ENCODE measurements at regions not wholly inside any gene's neighbourhood (a gene's known extent, or its start where the extent isn't known, plus 50 kb on each side); places are given as distances from the start of the nearest gene placed in this dataset.
"Not testable (repeated sequence)": the region's sequence is repeated elsewhere in the genome, so short reads cannot be mapped to it uniquely, and the experiment has no call there.

GRCh38 chr15:31179693-31180092 lies 78.2 kb upstream of the TRPM1 start:
- DNase-seq: no peak

GRCh38 chr15:31193291-31193690 lies 91.8 kb upstream of the TRPM1 start:
- no peak for DNase-seq

DNA sequence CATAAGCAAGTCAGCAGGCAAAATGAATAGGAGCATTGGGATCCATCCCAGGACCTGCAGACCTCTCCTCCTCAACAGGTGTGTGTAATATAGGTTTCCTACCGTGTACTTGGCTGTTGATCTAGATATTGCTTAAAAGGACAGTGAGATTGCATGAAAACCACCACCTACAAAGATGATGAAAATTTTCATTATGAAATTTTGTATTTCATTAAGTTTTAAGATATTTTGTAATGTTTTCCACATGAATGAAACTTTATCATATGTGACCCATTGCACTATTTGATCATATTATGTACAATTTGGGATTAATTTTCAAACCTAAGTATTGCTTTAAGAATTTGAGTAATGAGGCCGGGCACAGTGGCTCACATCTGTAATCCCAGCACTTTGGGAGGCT lies 94.3 kb upstream of the TRPM1 start:
- DNase-seq: no peak

DNA sequence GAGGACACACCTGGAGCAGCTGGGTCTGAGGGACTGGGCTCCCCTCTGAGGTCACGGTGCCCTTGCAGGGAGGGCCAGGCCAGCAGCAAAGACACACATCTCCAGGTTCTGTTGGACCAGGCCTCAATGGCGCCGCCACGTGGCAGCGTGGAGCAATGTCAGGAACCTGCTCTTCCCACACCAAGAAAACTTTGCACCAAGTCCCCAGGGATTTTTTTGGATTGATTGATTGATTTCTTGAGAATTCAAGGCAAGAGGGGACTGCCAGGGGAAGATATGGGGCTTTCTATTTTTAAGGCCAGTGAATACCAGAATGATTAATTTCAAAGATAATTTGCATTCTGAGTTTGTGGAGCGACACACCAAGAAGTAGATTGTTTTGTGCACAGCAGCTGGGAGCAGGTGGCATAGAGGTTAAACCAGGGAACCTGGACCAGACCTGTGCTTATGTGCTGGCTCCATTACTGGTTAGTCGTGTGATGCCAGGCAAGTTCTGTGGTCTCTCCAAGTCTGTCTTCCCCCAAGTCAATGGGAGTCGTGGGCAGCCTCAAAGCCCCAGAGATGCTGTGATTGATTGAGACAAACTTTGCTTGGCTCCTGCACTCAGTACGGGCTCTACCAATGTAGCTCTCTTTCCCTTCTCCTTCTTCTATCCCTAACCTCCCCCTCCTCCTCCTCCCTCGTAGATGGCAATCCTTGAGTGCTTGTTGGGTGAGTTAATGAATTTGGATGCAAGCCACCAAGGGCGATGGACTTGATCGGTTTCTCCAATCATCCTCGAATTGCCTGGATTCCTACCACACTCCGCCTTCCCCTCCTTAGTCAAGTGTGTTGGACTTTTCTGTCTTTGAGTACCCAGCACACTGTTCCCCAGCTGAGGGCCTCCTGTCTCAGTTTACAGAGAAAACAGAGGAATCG lies 96.2 kb upstream of the TRPM1 start:
- DNase-seq: peak; percentile 70

GRCh38 chr15:31200735-31201151 lies 99.2 kb upstream of the TRPM1 start:
- DNase-seq: peak; percentile 86

GRCh38 chr15:31202953-31203352 lies 101.4 kb upstream of the TRPM1 start:
- peak; percentile 63 for DNase-seq

DNA sequence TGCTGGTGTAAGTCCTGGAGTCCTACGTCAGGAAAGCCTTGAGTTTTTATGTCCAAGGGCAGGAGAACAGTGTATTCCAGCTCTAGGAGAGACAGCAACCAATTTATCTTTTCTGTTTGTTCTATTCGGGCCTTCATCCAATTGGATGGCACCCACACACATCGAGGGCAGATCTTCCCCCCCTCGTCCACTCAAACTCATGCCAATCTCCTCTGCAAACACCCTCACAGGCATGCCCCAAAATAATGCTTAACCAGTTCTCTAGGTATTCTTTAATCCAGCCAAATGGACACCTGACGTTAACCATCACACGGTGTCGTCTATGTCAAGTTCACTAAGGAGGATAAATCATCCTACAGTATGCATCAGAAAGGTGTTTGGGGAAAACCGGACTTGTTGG lies 102.5 kb upstream of the TRPM1 start:
- DNase-seq: no peak

DNA sequence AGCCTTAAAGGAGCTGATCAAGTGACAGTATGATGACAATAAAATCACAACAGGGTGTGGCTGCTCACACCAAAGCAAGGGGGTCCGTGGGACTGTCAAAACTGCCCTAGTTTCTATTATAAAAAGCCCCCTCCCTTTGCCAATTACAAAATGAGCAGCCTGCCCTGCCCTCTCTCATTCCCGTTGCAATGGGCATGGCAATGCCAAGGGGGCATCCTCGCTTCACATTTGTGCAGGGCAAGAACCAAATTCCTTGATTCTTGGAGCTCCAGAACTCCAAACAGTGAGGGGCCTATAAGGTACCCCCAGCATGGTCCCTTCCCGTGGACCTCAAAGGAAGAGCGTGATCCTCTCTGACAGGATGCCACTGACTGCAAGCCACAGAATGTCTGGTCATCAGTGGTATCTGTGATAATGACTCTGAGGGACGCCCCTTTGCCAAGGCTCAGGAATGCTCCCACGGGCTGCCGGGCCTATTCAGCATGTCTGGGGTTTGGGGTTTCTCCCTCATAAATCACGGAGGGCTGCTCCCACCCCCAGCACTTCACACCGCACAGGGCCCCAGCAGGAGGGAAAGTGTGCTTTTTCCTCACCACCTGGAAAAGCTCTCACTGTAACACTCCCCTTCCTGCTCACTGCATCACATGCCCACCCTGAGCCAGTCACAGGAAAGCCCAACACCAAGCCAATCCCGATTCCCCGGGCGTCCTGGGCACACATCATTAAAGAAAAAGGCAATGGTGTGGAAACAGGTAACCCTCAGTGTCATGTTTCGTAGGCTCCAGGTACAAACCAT lies 105.1 kb upstream of the TRPM1 start:
- no peak for DNase-seq

GRCh38 chr15:31207246-31207645 lies 105.7 kb upstream of the TRPM1 start:
- peak; percentile 58 for DNase-seq

DNA sequence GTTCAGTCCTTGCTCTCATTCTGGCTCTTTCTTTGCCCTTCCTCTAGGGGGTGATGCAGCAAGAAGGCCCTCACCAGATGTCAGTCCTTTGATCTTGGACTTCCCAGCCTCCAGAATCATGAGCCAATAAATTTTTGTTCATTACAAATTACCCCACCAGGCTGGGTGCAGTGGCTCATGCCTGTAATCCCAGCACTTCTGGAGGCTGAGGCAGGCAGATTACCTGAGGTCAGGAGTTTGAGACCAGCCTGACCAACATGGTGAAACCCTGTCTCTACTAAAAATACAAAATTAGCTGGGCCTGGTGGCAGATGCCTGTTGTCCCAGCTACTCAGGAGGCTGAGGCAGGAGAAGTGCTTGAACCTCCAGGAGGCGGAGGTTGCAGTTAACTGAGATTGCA lies 106.3 kb upstream of the TRPM1 start:
- not testable (repeated sequence) for DNase-seq

DNA sequence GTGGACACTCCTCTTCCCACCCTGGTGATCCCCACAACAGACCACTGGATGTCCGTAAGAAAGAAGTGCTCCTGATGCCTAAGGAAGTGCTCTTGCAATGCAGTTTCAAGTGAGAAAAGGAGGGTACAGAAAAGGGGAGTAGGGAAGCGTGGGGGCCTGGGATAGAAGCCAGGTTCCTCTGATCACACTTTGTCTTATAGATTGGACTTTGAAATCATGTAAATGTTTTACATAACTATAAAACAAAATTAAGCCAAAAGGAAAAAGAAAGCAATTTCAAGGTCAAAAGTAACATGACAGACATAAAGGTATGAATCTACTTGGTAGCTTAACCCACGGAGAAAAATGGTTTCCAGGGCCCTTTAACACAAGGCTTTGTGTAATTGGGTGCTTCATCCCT lies 107.3 kb upstream of the TRPM1 start:
- DNase-seq: no peak

- no peak for DNase-seq
These were observed 109.8 kb upstream of the TRPM1 start for GRCh38 chr15:31211353-31211752.

DNA sequence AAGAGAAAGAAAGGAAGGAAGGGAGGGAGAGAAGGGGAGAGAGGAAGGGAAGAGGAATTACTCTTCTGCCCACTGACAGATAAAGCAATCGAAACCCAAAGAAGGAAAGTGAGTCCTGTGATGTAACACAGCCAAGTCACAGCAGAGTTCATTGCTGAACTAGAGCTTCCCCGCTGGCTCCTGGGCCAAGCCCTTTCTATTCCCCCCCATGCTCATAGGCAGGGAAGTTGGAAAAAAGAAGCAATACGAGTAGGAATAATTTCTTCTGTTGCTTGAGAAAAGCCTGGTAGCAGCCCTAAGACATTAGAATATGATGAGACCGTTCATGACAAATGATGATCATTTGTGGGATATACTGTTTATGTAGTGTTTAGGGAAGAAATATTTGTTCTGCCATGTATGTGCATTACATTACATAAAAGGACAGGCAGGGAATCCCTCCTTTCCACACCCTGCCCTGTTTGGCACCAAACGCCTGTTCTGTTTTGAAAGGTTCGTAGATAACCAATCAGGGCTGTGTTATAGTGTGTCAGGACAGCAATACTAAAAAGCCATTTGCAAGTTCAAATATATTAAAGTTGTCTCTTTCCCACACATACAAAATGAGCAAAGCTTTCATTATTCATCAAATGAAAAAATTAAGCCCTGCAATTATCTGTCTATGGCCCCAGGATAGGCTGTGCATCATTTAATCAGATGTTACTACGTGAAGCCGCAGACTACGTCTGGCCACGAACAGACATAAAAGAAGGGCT lies 111.0 kb upstream of the TRPM1 start:
- no peak for DNase-seq

- peak; percentile 47 for DNase-seq
These were observed 112.3 kb upstream of the KLF13 start for GRCh38 chr15:31214158-31214863.

- no peak for DNase-seq
These were observed 111.7 kb upstream of the KLF13 start for GRCh38 chr15:31214864-31215489.

GRCh38 chr15:31215490-31216214 lies 111.0 kb upstream of the KLF13 start:
- peak; percentile 89 for DNase-seq

GRCh38 chr15:31216215-31216911 lies 110.3 kb upstream of the KLF13 start:
- peak; percentile 27 for DNase-seq

DNA sequence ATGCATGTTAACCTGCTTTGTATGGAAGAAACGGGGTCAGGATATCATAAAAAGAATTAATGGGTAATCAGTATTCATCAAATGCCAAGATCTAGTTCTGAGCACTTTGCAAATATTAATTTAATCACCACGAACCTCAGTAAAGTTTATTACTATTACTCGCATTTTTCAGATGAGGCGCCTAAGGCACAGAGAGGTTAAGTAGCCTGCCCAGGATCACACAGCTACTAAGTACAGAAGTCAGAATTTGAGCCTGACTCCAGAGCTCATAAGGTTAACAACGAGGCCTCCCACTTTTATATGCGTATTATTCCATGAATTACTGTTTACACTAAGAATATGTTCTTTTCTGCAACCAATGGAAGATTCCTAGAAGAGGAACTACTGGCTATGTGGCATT lies 109.6 kb upstream of the KLF13 start:
- DNase-seq: no peak

GRCh38 chr15:31217566-31218270 lies 108.9 kb upstream of the KLF13 start:
- DNase-seq: no peak

DNA sequence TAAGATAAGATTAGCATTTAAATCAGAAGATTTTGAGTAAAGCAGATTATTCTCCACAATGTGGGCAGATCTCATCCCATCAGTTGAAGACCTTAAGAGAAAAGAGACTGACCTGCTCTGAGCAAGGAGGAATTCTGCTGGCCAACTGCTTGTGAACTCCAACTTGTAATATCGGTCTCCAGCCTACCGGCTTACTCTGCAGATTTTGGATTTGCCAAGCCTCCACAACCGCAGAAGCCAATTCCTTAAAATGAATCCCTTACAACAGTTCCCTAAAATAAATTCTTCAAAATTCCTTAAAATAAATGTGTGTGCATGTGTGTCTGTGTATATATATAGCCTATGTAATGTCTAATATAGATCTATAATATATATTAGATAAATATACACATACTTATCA lies 107.4 kb upstream of the KLF13 start:
- DNase-seq: no peak
